Spleen (tissue), 7 donors: ENCODE measurements at regions not wholly inside any gene's neighbourhood (a gene's known extent, or its start where the extent isn't known, plus 50 kb on each side); places are given as distances from the start of the nearest gene placed in this dataset.

ENCODE experiments used
- POLR2AphosphoS5 ChIP-seq, 3 donors: sonication (generic); formaldehyde crosslinking; IDR thresholded peaks; one replicate each; pipeline ENCODE4 v1.5.1; 2017; ENCODE audit warnings: antibody characterized with exemption in 3 of 3
- TF ChIP-seq, protein P1 (sequence below), 11 experiments: fragments of 200-600 bp in 7 of 11; fragments of 450-650 bp in 4 of 11; sonication (generic) in 4 of 11; IDR thresholded peaks in 8 of 11; conservative IDR thresholded peaks in 3 of 11; 1 replicate in 7 of 11; 2 replicates in 4 of 11; pipeline versions ENCODE4 v1.4.0 to v1.8.0; 2016 to 2021; ENCODE audit warnings: antibody characterized with exemption in 11 of 11, inconsistent platforms in 4 of 11, mild to moderate bottlenecking in 1 of 11
- donor health status: DM: no; HTN: no; CAD: no; lungs with moderate emphysema.
- donor health status: DM: no; HTN: no; CAD: no.
- donor health status: DM: no; HTN: no; CAD: no.

DNA sequence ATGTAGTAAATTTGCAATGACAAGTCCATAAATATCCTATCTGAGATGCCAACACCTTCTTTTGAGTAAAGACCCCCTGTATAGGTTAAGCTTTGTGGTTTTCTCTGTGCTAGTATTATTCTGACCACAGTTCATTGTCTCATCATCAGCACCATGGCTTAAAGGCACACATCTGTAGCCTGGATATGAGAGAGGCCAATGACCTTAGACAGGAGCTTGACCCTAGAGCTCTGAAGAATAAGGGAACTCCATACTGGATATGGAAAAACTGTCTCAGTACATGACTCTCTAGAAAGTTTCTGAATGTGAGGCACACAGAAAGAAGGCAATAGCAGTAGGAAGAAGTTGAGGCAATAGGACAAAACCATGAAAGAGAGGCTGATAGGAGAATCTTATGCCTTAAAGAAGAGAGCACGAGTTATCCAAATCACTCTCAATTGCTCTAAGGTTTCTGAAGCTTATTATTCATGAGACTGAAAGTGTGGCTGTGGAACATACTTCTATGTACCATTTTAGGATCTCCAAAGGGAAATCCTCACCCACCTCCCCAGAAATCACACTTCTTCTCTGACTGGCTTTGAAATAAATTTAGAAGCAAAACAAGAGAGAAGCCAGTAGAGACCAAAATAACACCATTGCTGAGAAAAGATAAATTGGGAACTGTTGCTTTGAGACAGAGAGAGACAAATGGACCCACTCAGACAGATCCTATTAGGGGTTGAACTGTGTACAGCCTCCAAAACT lies 150.2 kb downstream of the ABCA8 start:
- TF ChIP-seq, protein P1, sequence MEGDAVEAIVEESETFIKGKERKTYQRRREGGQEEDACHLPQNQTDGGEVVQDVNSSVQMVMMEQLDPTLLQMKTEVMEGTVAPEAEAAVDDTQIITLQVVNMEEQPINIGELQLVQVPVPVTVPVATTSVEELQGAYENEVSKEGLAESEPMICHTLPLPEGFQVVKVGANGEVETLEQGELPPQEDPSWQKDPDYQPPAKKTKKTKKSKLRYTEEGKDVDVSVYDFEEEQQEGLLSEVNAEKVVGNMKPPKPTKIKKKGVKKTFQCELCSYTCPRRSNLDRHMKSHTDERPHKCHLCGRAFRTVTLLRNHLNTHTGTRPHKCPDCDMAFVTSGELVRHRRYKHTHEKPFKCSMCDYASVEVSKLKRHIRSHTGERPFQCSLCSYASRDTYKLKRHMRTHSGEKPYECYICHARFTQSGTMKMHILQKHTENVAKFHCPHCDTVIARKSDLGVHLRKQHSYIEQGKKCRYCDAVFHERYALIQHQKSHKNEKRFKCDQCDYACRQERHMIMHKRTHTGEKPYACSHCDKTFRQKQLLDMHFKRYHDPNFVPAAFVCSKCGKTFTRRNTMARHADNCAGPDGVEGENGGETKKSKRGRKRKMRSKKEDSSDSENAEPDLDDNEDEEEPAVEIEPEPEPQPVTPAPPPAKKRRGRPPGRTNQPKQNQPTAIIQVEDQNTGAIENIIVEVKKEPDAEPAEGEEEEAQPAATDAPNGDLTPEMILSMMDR (IDR thresholded peaks at IDR 0.05 in 8 of 11, conservative IDR thresholded peaks at IDR 0.05 in 3 of 11): no peak
- no peak for TF ChIP-seq POLR2AphosphoS5 (IDR thresholded peaks at IDR 0.05)
